Endothelial cell of umbilical vein (primary cell): ENCODE measurements at regions not wholly inside any gene's neighbourhood (a gene's known extent, or its start where the extent isn't known, plus 50 kb on each side); places are given as distances from the start of the nearest gene placed in this dataset.

Source experiments
- BruUV-seq: library from RNA; stranded (reverse); fragments of 400-500 nt; replicated peaks from 2 replicates; lab custom pipeline; 2021; lab: Mats Ljungman, UMichigan
- CTCF ChIA-PET: fragments of 300-600, 350-600 bp; sonication (Branson Sonifier 250); formaldehyde crosslinking; loops from one replicate; lab custom pipeline; 2021; ENCODE audit warnings: antibody characterized with exemption, inconsistent platforms; lab: Charles Lee
- POLR2A ChIA-PET: fragments of 300-600, 350-600 bp; sonication (Branson Sonifier 250); formaldehyde crosslinking; loops from one replicate; lab custom pipeline; 2021; ENCODE audit warnings: antibody characterized with exemption, inconsistent platforms; lab: Charles Lee
- DNase-seq: peaks from one replicate; pipeline ENCODE4 v3.0.0-alpha.2; 2011; ENCODE audit warnings: low read depth, low spot score
- FAIRE-seq: peaks from 2 replicates; lab custom pipeline; 2011; peaks lifted over from hg19 to GRCh38; lab: Jason Lieb, UNC
- H2AFZ ChIP-seq: 2 replicates; pipeline ENCODE4 v1.6.0; 2012; ENCODE audit warnings: low read depth, low read length, control low read depth, inconsistent platforms
- H3K27ac ChIP-seq: 2 replicates; pipeline ENCODE4 v1.5.1; 2011; ENCODE audit warnings: low read depth, mild to moderate bottlenecking, control low read depth, low read length, moderate library complexity; ENCODE audit not compliant: insufficient read depth
- H3K27me3 ChIP-seq, 2 experiments: 2 replicates each; pipeline versions ENCODE4 v1.6.0 to v1.6.1; 2011; ENCODE audit warnings: low read length in 2 of 2, mixed read lengths in 1 of 2; ENCODE audit not compliant: control insufficient read depth in 2 of 2, insufficient read depth in 2 of 2
- H3K36me3 ChIP-seq, 2 experiments: 2 replicates in 1 of 2; 3 replicates in 1 of 2; pipeline ENCODE4 v1.5.1; 2011; ENCODE audit warnings: low read length in 2 of 2, mild to moderate bottlenecking in 1 of 2, moderate library complexity in 1 of 2; ENCODE audit not compliant: control insufficient read depth in 2 of 2, insufficient read depth in 2 of 2; ENCODE audit errors: extremely low read depth in 1 of 2
- H3K4me1 ChIP-seq: 3 replicates; pipeline ENCODE4 v1.5.1; 2011; ENCODE audit warnings: mild to moderate bottlenecking, low read length; ENCODE audit not compliant: control insufficient read depth, insufficient read depth; ENCODE audit errors: extremely low read depth
- H3K4me2 ChIP-seq: 2 replicates; pipeline ENCODE4 v1.6.1; 2011; ENCODE audit warnings: low read length, control low read depth, mixed read lengths; ENCODE audit not compliant: insufficient read depth
- H3K4me3 ChIP-seq, 3 experiments: fragments of 200-600 bp in 1 of 3; sonication (generic), shearing (Covaris generic) in 1 of 3; replicated peaks in 1 of 3; 2 replicates each; pipeline ENCODE4 v1.5.1; 2011 to 2016; ENCODE audit warnings: control low read depth in 3 of 3, low read length in 3 of 3, mild to moderate bottlenecking in 2 of 3, inconsistent platforms in 1 of 3, low read depth in 1 of 3, moderate library complexity in 1 of 3; ENCODE audit not compliant: insufficient read depth in 1 of 3
- H3K79me2 ChIP-seq: 2 replicates; pipeline ENCODE4 v1.6.0; 2012; ENCODE audit warnings: low read length, inconsistent platforms; ENCODE audit not compliant: control insufficient read depth, insufficient read depth
- H3K9ac ChIP-seq: replicated peaks from 2 replicates; pipeline ENCODE3; 2011; ENCODE audit warnings: low read length, control low read depth; ENCODE audit not compliant: insufficient read depth; ENCODE audit errors: extremely low read depth
- H3K9me1 ChIP-seq: replicated peaks from 3 replicates; pipeline ENCODE4 v1.6.0; 2011; ENCODE audit warnings: mild to moderate bottlenecking, low read length; ENCODE audit not compliant: control insufficient read depth, insufficient read depth; ENCODE audit errors: extremely low read depth
- H3K9me3 ChIP-seq: replicated peaks from 2 replicates; pipeline ENCODE4 v1.5.1; 2012; ENCODE audit warnings: low read length, inconsistent platforms; ENCODE audit not compliant: control insufficient read depth, insufficient read depth
- H4K20me1 ChIP-seq: replicated peaks from 2 replicates; pipeline ENCODE3; 2011; ENCODE audit warnings: mild to moderate bottlenecking, low read length; ENCODE audit not compliant: control insufficient read depth, insufficient read depth; ENCODE audit errors: extremely low read depth
- CTCF ChIP-seq, 2 donors: IDR thresholded peaks; 1 replicate in 1 of 2; 2 replicates in 1 of 2; pipeline ENCODE4 v1.5.1; 2011; ENCODE audit warnings: low read length in 2 of 2, mild to moderate bottlenecking in 2 of 2, moderate library complexity in 2 of 2, control low read depth in 1 of 2, inconsistent platforms in 1 of 2, low read depth in 1 of 2; ENCODE audit not compliant: insufficient read depth in 1 of 2; ENCODE audit errors: extremely low read depth in 1 of 2
- EZH2 ChIP-seq: IDR thresholded peaks from 2 replicates; pipeline ENCODE4 v1.6.1; 2012; ENCODE audit warnings: borderline replicate concordance, low read depth, mild to moderate bottlenecking, moderate library complexity, low read length, inconsistent platforms; ENCODE audit not compliant: severe bottlenecking
- FOS ChIP-seq: IDR thresholded peaks from 2 replicates; pipeline ENCODE4 v1.6.1; 2011; ENCODE audit warnings: mild to moderate bottlenecking, low read length, moderate library complexity, borderline replicate concordance; ENCODE audit not compliant: insufficient read depth
- GATA2 ChIP-seq: IDR thresholded peaks from 2 replicates; pipeline ENCODE4 v1.7.0; 2011; ENCODE audit warnings: low read depth, mild to moderate bottlenecking, moderate library complexity, mixed read lengths, low read length; ENCODE audit not compliant: insufficient read length, insufficient read depth
- JUN ChIP-seq: IDR thresholded peaks from 2 replicates; pipeline ENCODE4 v1.6.1; 2011; ENCODE audit warnings: borderline replicate concordance, low read depth; ENCODE audit not compliant: insufficient read length, insufficient read depth
- MYC ChIP-seq: IDR thresholded peaks from one replicate; pipeline ENCODE4 v1.6.1; 2011; ENCODE audit warnings: mild to moderate bottlenecking, low read depth, low read length
- POLR2A ChIP-seq: IDR thresholded peaks from 2 replicates; pipeline ENCODE4 v1.6.1; 2012; ENCODE audit warnings: low read depth, mild to moderate bottlenecking, control low read depth, low read length
- POLR2AphosphoS5 ChIP-seq: IDR thresholded peaks from 2 replicates; pipeline ENCODE4 v1.6.1; 2012; ENCODE audit warnings: low read depth, mild to moderate bottlenecking, control low read depth, low read length, moderate library complexity; ENCODE audit not compliant: insufficient read depth
- dilution Hi-C: fragments of 300-500 bp; cut with MboI; formaldehyde crosslinking; loops from one replicate; pipeline ENCODE4 v1.15.0; 2019; ENCODE audit warnings: low sequenced_read_pairs; ENCODE audit not compliant: extremely low pct_ligation_motif_present
- intact Hi-C: fragments of 100-400 bp; cut with micrococcal nuclease; formaldehyde crosslinking; loops from one replicate; pipeline ENCODE4 v1.10.0; 2022
- TF ChIP-seq, protein P1 (sequence below): IDR thresholded peaks from 2 replicates; pipeline ENCODE4 v1.6.1; 2011; ENCODE audit not compliant: insufficient read depth, insufficient read length

- Histone ChIP-seq H3K4me2 (no peak overlapping the region), H3K9me3 (no peaks in the 10 kb centered on the region), H3K9me1 (no peaks in the 10 kb centered on the region), H3K9ac (no peak overlapping the region), H2AFZ (no peak overlapping the region), H3K4me1 (peaks cover 51% of the 10 kb centered on the region), H3K79me2 (peaks cover 2% of the 10 kb centered on the region), H3K36me3 (no peaks in the 10 kb centered on the region), H3K27me3 (no peaks in the 10 kb centered on the region), H3K4me3 (no peak overlapping the region), H4K20me1 (no peaks in the 10 kb centered on the region), H3K27ac (no peak overlapping the region)
- ChIA-PET CTCF (no interaction called here), POLR2A (no interaction called here)
- BruUV-seq = no TSS peak
- TF ChIP-seq CTCF (IDR thresholded peaks at IDR 0.05; ENCODE audit: extremely low read depth in 1 of 2, insufficient read depth in 1 of 2, low read depth in 1 of 2, low read length in 2 of 2) = no peak
- no peak for TF ChIP-seq MYC
- no peak for TF ChIP-seq EZH2
- TF ChIP-seq GATA2 = no peak
- TF ChIP-seq, protein P1, sequence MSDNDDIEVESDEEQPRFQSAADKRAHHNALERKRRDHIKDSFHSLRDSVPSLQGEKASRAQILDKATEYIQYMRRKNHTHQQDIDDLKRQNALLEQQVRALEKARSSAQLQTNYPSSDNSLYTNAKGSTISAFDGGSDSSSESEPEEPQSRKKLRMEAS = no peak
- TF ChIP-seq POLR2AphosphoS5 = no peak
- TF ChIP-seq POLR2A = no peak
- TF ChIP-seq JUN = no peak
- TF ChIP-seq FOS = no peak
- intact Hi-C loops = no loop called here
- dilution Hi-C loops = no loop called here
- no peak for DNase-seq
- FAIRE-seq = no peak
Observed at GRCh38 chr1:98084188-98084587, 163.4 kb upstream of the DPYD start.
